ENCODE measurements at regions not wholly inside any gene's neighbourhood (a gene's known extent, or its start where the extent isn't known, plus 50 kb on each side); places are given as distances from the start of the nearest gene placed in this dataset.

GRCh38 chr18:57251747-57252146 lies 100.6 kb upstream of the ST8SIA3 start:
- TF ChIP-seq ELF4 (IDR thresholded peaks at IDR 0.05), result no peak
- no peak for TF ChIP-seq PKNOX1 (IDR thresholded peaks at IDR 0.05)
- no peak for TF ChIP-seq SUZ12 (IDR thresholded peaks at IDR 0.05)

Data from HEK293T (cell line).